Epithelial cell of esophagus (primary cell): ENCODE measurements at regions not wholly inside any gene's neighbourhood (a gene's known extent, or its start where the extent isn't known, plus 50 kb on each side); places are given as distances from the start of the nearest gene placed in this dataset.

Experiments used
- DNase-seq: peaks from one replicate; pipeline ENCODE4 v3.0.0; 2010; ENCODE audit warnings: low read depth
- H3K4me3 ChIP-seq: 2 replicates; pipeline ENCODE4 v1.5.1; 2011; ENCODE audit warnings: mild to moderate bottlenecking, low read length, control low read depth
- TF ChIP-seq, protein P1 (sequence below): IDR thresholded peaks from 2 replicates; pipeline ENCODE4 v1.5.1; 2011; ENCODE audit warnings: low read depth, mild to moderate bottlenecking, low read length, control low read depth, inconsistent platforms; ENCODE audit not compliant: insufficient read depth; ENCODE audit errors: missing control alignments

DNA sequence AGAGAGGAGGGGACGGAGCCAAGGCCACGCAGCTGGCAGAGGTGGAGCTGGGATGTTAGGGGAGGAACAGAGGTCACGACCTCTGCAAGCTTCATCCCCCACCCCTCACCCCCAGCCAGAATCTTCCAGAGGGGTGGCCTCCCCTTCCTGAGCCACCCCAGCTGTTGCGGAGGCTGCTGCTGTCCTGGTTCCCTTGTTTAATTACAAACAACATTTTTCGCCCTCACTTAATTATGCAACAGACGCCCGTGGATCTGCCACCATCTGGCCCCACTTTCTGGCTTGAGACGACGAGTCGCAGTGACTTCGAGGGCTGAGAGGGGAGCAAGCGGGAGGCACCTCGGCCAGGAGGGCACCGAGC is 153.7 kb upstream of the PTPN1 start:
- TF ChIP-seq, protein P1, sequence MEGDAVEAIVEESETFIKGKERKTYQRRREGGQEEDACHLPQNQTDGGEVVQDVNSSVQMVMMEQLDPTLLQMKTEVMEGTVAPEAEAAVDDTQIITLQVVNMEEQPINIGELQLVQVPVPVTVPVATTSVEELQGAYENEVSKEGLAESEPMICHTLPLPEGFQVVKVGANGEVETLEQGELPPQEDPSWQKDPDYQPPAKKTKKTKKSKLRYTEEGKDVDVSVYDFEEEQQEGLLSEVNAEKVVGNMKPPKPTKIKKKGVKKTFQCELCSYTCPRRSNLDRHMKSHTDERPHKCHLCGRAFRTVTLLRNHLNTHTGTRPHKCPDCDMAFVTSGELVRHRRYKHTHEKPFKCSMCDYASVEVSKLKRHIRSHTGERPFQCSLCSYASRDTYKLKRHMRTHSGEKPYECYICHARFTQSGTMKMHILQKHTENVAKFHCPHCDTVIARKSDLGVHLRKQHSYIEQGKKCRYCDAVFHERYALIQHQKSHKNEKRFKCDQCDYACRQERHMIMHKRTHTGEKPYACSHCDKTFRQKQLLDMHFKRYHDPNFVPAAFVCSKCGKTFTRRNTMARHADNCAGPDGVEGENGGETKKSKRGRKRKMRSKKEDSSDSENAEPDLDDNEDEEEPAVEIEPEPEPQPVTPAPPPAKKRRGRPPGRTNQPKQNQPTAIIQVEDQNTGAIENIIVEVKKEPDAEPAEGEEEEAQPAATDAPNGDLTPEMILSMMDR: no peak
- no peak overlapping the region for H3K4me3 ChIP-seq
- no peak for DNase-seq

DNA sequence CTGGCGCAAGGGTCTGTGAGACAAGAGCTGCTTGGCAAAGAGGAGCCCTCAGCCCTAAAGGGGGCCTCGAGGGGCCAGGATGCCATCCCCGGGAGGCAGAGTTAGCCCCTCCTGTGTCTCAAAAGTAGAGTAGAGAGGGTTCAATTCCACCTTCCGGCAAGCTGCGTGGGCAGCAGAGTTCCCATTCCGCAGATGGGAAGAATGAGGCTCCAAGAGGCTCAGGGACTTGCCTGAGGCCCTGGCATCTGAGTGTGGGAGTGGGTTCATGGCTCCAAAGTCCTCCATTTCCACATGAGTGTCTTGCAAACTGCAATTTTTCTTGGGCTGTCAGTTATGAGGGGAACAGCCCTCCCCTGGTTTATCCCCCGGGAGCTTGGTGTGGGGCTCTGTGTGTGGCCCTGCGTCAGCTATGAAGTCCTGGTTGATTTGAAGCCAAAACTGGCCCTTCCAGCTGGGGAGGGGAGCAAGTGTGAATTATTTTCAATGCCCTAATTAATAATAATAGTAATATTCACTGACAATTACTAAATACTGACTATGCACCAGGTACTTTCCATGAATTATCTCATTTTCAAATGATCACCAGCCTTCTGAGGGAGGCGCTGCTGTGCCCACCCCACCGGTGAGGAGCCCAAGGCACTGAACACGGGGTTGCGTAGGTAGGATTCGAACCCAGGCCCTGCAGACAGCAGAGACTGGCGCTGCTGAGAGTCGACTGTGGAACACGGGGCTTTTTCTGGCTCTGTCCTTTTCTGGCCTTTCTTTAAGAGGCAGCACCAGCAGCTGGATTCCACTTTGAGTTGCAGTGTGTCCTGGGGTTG is 153.0 kb upstream of the PTPN1 start:
- no peak for DNase-seq
- TF ChIP-seq, protein P1: no peak
- no peak overlapping the region for H3K4me3 ChIP-seq

DNA sequence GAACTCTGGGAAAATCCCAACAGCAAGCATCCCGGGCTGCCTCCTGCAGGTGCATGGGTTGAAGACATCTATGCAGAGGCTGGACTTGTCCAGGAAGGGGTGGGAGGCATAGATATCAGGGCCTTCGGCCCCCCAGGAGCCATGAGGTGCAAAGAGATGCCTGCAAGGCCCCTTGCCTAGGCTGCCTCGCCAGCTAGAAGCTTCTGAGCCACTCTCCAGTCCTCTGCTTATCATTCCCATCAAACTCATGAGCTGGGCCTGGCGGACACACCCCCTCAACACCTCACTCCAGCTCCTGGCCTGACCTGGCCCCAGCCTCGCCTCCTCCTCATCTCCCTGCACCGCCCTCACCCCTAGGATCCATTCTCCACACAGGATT is 152.4 kb upstream of the PTPN1 start:
- TF ChIP-seq, protein P1: no peak
- H3K4me3 ChIP-seq: no peak overlapping the region
- DNase-seq: no peak

DNA sequence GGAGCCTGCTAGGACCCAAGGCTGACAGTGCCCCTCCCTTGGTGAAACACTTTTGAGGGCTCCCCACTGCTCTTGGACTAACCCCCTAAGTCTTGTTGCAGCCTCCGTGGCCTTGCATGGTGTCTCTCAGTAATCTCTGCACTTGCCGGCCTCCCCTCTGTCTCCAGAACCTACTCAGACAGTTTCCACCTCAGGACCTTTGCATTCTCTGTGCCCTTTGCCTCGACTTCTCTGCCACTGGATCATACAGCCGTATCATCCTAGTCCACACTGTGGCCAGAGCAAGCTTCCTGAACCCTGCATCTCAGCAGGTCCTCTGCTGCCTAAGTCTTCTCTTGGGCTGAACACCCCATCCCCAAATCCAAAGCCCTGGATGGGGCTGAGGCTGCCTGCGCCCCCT is 152.0 kb upstream of the PTPN1 start:
- H3K4me3 ChIP-seq: no peak overlapping the region
- TF ChIP-seq, protein P1: no peak
- DNase-seq: no peak

DNA sequence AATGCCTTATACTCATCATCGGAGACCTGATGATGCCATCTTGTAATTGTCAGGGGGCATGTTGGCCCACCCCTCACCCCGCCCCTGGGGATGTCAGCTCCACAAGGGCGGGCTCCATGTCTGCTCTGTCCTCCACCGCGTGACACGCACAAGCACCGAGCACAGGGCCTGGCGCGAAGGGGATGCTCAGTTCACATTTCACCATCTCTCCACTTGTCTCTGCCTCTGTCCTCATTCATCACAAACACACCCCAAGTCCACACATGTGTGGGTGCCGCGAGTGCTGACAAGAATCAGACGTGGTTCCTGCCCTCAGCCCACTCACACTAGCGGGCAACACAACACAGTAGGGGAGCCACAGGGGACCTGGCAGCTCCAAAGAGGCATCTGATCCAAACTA is 151.2 kb upstream of the PTPN1 start:
- TF ChIP-seq, protein P1: no peak
- DNase-seq: no peak

DNA sequence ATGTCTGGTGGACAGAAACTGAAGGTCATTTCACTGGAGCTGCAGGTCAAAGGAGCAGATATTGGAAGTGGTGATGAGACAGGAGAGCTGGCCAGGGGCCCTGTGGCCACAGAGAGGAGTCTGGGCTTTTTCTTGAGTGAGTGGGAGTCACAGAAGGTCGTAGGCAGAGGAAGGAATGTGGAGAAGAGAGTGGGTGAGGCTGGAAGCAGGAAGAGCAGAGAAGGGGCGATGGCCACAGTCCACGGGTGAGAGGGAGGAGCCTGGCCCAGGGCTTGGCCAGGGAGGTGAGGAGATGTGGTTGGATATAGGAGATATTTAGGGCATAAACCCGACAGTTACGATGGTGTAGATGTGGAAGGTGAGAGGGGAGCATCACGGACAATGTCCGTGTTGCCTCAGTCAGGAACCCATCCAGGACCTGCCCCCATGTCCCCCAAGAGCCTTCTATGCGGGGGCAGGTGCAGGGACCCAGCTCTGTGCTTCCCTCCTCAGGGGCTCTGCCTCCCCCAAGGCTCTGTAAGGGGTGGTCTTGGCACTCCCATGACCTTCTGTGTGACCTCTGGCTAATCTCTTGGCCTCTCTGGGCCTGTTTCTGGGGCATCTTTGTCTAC is 150.5 kb upstream of the PTPN1 start:
- H3K4me3 ChIP-seq: no peak overlapping the region
- TF ChIP-seq, protein P1: no peak
- DNase-seq: no peak

More for the DNA sequence above, 151.2 kb upstream of the PTPN1 start:
- H3K4me3 ChIP-seq: no peak overlapping the region
